IMR-90 (cell line): ENCODE measurements at regions not wholly inside any gene's neighbourhood (a gene's known extent, or its start where the extent isn't known, plus 50 kb on each side); places are given as distances from the start of the nearest gene placed in this dataset.

ENCODE experiments used
- ATAC-seq: fragments of 200-7000 bp; cut with Tn5 transposase; 2 replicates; pipeline ENCODE4 v1.9.1; 2020; ENCODE audit warnings: low read depth, mild to moderate bottlenecking, moderate library complexity
- BruUV-seq: library from RNA; stranded (reverse); fragments of 400-500 nt; replicated peaks from 2 replicates; lab custom pipeline; 2021; lab: Mats Ljungman, UMichigan
- CTCF ChIA-PET: fragments of 300-600 bp; formaldehyde crosslinking; extraction: SDS; loops from one replicate; lab custom pipeline; 2021; ENCODE audit warnings: antibody characterized with exemption; lab: Yijun Ruan, JAX
- POLR2A ChIA-PET: fragments of 300-600 bp; sonication (Branson Sonifier 250); formaldehyde crosslinking; loops from one replicate; lab custom pipeline; 2022; ENCODE audit warnings: antibody characterized with exemption; ENCODE audit not compliant: unreplicated experiment; lab: Charles Lee
- DNase-seq: peaks from one replicate; pipeline ENCODE4 v3.0.0; 2013
- H2AFZ ChIP-seq: replicated peaks from 2 replicates; pipeline ENCODE3; 2013; ENCODE audit warnings: low read length, mild to moderate bottlenecking; ENCODE audit not compliant: poor library complexity
- H2AK5ac ChIP-seq: 2 replicates; pipeline ENCODE4 v1.6.1; 2013; ENCODE audit warnings: low read depth, low read length, inconsistent platforms
- H2AK9ac ChIP-seq: replicated peaks from 2 replicates; pipeline ENCODE3; 2013; ENCODE audit warnings: mild to moderate bottlenecking, low read depth, low read length, moderate library complexity; ENCODE audit not compliant: poor library complexity
- H2BK120ac ChIP-seq: 2 replicates; pipeline ENCODE4 v1.6.1; 2013; ENCODE audit warnings: low read depth, low read length, inconsistent platforms
- H2BK15ac ChIP-seq: 3 replicates; pipeline ENCODE4 v1.6.1; 2013; ENCODE audit warnings: low read depth, low read length, inconsistent platforms
- H2BK20ac ChIP-seq: 2 replicates; pipeline ENCODE4 v1.6.1; 2013; ENCODE audit warnings: low read depth, mild to moderate bottlenecking, inconsistent platforms, low read length, moderate library complexity
- H2BK5ac ChIP-seq: 2 replicates; pipeline ENCODE4 v1.6.1; 2013; ENCODE audit warnings: mild to moderate bottlenecking, low read depth, low read length, inconsistent platforms; ENCODE audit not compliant: poor library complexity, severe bottlenecking
- H3K14ac ChIP-seq: replicated peaks from 2 replicates; pipeline ENCODE4 v1.6.1; 2013; ENCODE audit warnings: low read depth, low read length, inconsistent platforms
- H3K18ac ChIP-seq: 2 replicates; pipeline ENCODE4 v1.6.1; 2013; ENCODE audit warnings: low read depth, low read length, control low read depth
- H3K23ac ChIP-seq: 2 replicates; pipeline ENCODE4 v1.6.1; 2013; ENCODE audit warnings: low read depth, low read length, inconsistent platforms
- H3K27ac ChIP-seq: 2 replicates; pipeline ENCODE4 v1.5.1; 2013; ENCODE audit warnings: mild to moderate bottlenecking, control low read depth, low read length; ENCODE audit not compliant: insufficient read depth
- H3K27me3 ChIP-seq: 2 replicates; pipeline ENCODE4 v1.6.1; 2013; ENCODE audit warnings: low read length; ENCODE audit not compliant: control insufficient read depth, insufficient read depth
- H3K36me3 ChIP-seq: 2 replicates; pipeline ENCODE4 v1.6.1; 2013; ENCODE audit warnings: low read length, mixed read lengths; ENCODE audit not compliant: control insufficient read depth, insufficient read depth
- H3K4ac ChIP-seq: 2 replicates; pipeline ENCODE4 v1.6.1; 2013; ENCODE audit warnings: low read depth, low read length, inconsistent platforms
- H3K4me1 ChIP-seq: 2 replicates; pipeline ENCODE4 v1.6.1; 2013; ENCODE audit warnings: low read length, mixed read lengths; ENCODE audit not compliant: control insufficient read depth, insufficient read depth
- H3K4me2 ChIP-seq: 2 replicates; pipeline ENCODE4 v1.6.1; 2013; ENCODE audit warnings: low read depth, mild to moderate bottlenecking, control low read depth, low read length, moderate library complexity
- H3K4me3 ChIP-seq: 2 replicates; pipeline ENCODE4 v1.5.1; 2013; ENCODE audit warnings: low read depth, mild to moderate bottlenecking, control low read depth, low read length, moderate library complexity; ENCODE audit not compliant: insufficient read depth
- H3K56ac ChIP-seq: 2 replicates; pipeline ENCODE4 v1.6.1; 2013; ENCODE audit warnings: low read length, inconsistent platforms; ENCODE audit not compliant: insufficient read depth; ENCODE audit errors: extremely low read depth
- H3K79me1 ChIP-seq, 2 experiments: 2 replicates each; pipeline ENCODE4 v1.6.1; 2013; ENCODE audit warnings: low read length in 2 of 2, inconsistent platforms in 1 of 2, low read depth in 1 of 2
- H3K9ac ChIP-seq: 2 replicates; pipeline ENCODE4 v1.6.1; 2013; ENCODE audit warnings: low read depth, low read length, control low read depth
- H3K9me1 ChIP-seq: 2 replicates; pipeline ENCODE4 v1.6.1; 2013; ENCODE audit warnings: low read length, inconsistent platforms; ENCODE audit not compliant: insufficient read depth
- H3K9me3 ChIP-seq: 2 replicates; pipeline ENCODE4 v1.6.1; 2013; ENCODE audit warnings: low read length; ENCODE audit not compliant: control insufficient read depth, insufficient read depth
- H4K20me1 ChIP-seq: 2 replicates; pipeline ENCODE4 v1.6.1; 2013; ENCODE audit warnings: low read length, inconsistent platforms; ENCODE audit not compliant: insufficient read depth
- H4K5ac ChIP-seq: 2 replicates; pipeline ENCODE4 v1.6.1; 2013; ENCODE audit warnings: mild to moderate bottlenecking, low read depth, low read length, control low read depth
- H4K8ac ChIP-seq, 2 experiments: 2 replicates each; pipeline ENCODE4 v1.6.1; 2013; ENCODE audit warnings: low read depth in 2 of 2, low read length in 2 of 2, control low read depth in 1 of 2, inconsistent platforms in 1 of 2
- H4K91ac ChIP-seq: 2 replicates; pipeline ENCODE4 v1.6.1; 2013; ENCODE audit warnings: low read depth, low read length, inconsistent platforms; ENCODE audit not compliant: insufficient read depth
- BHLHE40 ChIP-seq: fragments of 150-350 bp; IDR thresholded peaks from 2 replicates; pipeline ENCODE4 v1.6.1; 2016; ENCODE audit warnings: mild to moderate bottlenecking, low read depth, low read length
- CEBPB ChIP-seq: IDR thresholded peaks from 2 replicates; pipeline ENCODE4 v1.6.1; 2012; ENCODE audit warnings: low read depth, low read length, improper control_type of control experiment
- CHD1 ChIP-seq: IDR thresholded peaks from 2 replicates; pipeline ENCODE4 v1.6.1; 2012; ENCODE audit warnings: low read depth, low read length, improper control_type of control experiment
- FOS ChIP-seq: fragments of 150-350 bp; IDR thresholded peaks from 2 replicates; pipeline ENCODE4 v1.6.1; 2016; ENCODE audit warnings: low read depth, low read length
- MAFK ChIP-seq: IDR thresholded peaks from 2 replicates; pipeline ENCODE4 v1.6.1; 2012; ENCODE audit warnings: low read depth, low read length, improper control_type of control experiment
- MAZ ChIP-seq: IDR thresholded peaks from 2 replicates; pipeline ENCODE4 v1.6.1; 2012; ENCODE audit warnings: low read depth, mild to moderate bottlenecking, low read length, improper control_type of control experiment, moderate library complexity, borderline replicate concordance
- MXI1 ChIP-seq: IDR thresholded peaks from 2 replicates; pipeline ENCODE4 v1.6.1; 2012; ENCODE audit warnings: low read depth, mild to moderate bottlenecking, low read length, moderate library complexity, borderline replicate concordance
- NFE2L2 ChIP-seq: fragments of 150-350 bp; IDR thresholded peaks from 2 replicates; pipeline ENCODE4 v1.6.1; 2016; ENCODE audit warnings: low read depth, mild to moderate bottlenecking, low read length
- POLR2A ChIP-seq: IDR thresholded peaks from 2 replicates; pipeline ENCODE4 v1.6.1; 2012; ENCODE audit warnings: mild to moderate bottlenecking, low read depth, low read length
- RAD21 ChIP-seq: IDR thresholded peaks from 2 replicates; pipeline ENCODE4 v1.6.1; 2012; ENCODE audit warnings: low read length, improper control_type of control experiment
- RCOR1 ChIP-seq: IDR thresholded peaks from 2 replicates; pipeline ENCODE4 v1.6.1; 2012; ENCODE audit warnings: mild to moderate bottlenecking, low read length, improper control_type of control experiment; ENCODE audit not compliant: insufficient replicate concordance
- RFX5 ChIP-seq: IDR thresholded peaks from 2 replicates; pipeline ENCODE4 v1.8.0; 2012; ENCODE audit warnings: low read depth, mild to moderate bottlenecking, low read length, moderate library complexity
- SMC3 ChIP-seq: fragments of 150-350 bp; IDR thresholded peaks from 2 replicates; pipeline ENCODE4 v1.6.1; 2016; ENCODE audit warnings: low read depth, mild to moderate bottlenecking, antibody characterized with exemption, low read length, moderate library complexity
- WGBS, 2 experiments: methylation state at CpG; one replicate each; pipeline versions ENCODE4 v1.1.5 to v1.1.7; 2013; ENCODE audit warnings: missing lambda C conversion rate in 2 of 2; ENCODE audit not compliant: insufficient read length in 1 of 2; ENCODE audit errors: extremely low coverage in 2 of 2; 5-methylcytosine and 5-hydroxymethylcytosine counted together
- dilution Hi-C: fragments of 300-500 bp; cut with HindIII; formaldehyde crosslinking; loops from one replicate; pipeline ENCODE4 v1.14.3; 2018; ENCODE audit warnings: low sequenced_read_pairs; ENCODE audit not compliant: unreplicated experiment
- in situ Hi-C: fragments of 300-500 bp; cut with MboI; formaldehyde crosslinking; loops from 3 replicates; pipeline ENCODE4 v1.14.3; 2019; ENCODE audit warnings: low sequenced_read_pairs, inconsistent platforms, mixed read lengths
- intact Hi-C: fragments of 100-400 bp; cut with micrococcal nuclease; formaldehyde crosslinking; loops from 2 replicates; pipeline ENCODE4 v1.10.0; 2022
- TF ChIP-seq, protein P1 (sequence below): fragments of 150-350 bp; IDR thresholded peaks from 2 replicates; pipeline ENCODE4 v1.6.1; 2016; ENCODE audit warnings: low read depth, mild to moderate bottlenecking, low read length, moderate library complexity, borderline replicate concordance
- TF ChIP-seq, protein P2 (sequence below): fragments of 150-350 bp; IDR thresholded peaks from 2 replicates; pipeline ENCODE4 v1.6.1; 2017; ENCODE audit warnings: mild to moderate bottlenecking, antibody characterized with exemption, low read length, low read depth
- TF ChIP-seq, protein P3 (sequence below): conservative IDR thresholded peaks from 2 replicates; pipeline ENCODE4 v1.5.1; 2012; ENCODE audit warnings: mild to moderate bottlenecking, low read depth, low read length, improper control_type of control experiment

DNA sequence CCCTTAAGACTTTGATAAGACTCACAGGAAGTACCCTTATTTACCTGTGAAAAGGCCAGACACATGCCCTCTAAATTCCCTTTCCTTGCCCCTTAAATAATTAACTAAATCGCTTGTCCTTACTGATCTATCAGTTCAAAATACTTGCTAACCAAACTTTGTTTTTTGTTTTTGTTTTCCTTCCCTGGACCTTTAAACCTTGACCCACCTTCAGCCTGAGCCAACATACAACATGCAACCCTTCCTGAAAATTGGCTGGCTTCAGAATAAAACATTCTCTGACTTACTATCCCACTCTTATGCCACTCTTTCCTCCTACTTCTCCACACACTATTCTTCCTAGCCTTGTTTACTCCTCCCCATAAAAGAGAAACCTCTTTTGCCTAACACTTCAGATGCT is 448.1 kb upstream of the TRAM1L1 start:
- no peak overlapping the region for H3K18ac ChIP-seq
- no peaks in the 10 kb centered on the region for H3K27me3 ChIP-seq
- ATAC-seq (no peak), DNase-seq (no peak)
- no TSS peak for BruUV-seq
- intact Hi-C loops (no loop called here), in situ Hi-C loops (no loop called here), dilution Hi-C loops (no loop called here)
- CTCF ChIA-PET: no interaction called here
- H4K20me1 ChIP-seq: no peaks in the 10 kb centered on the region
- no peak overlapping the region for H3K23ac ChIP-seq
- no peak overlapping the region for H2BK20ac ChIP-seq
- no peak overlapping the region for H3K4me2 ChIP-seq
- no peak overlapping the region for H2BK15ac ChIP-seq
- H2AK5ac ChIP-seq: no peak overlapping the region
- no peak overlapping the region for H2AFZ ChIP-seq
- TF ChIP-seq POLR2A: no peak
- TF ChIP-seq, protein P1, sequence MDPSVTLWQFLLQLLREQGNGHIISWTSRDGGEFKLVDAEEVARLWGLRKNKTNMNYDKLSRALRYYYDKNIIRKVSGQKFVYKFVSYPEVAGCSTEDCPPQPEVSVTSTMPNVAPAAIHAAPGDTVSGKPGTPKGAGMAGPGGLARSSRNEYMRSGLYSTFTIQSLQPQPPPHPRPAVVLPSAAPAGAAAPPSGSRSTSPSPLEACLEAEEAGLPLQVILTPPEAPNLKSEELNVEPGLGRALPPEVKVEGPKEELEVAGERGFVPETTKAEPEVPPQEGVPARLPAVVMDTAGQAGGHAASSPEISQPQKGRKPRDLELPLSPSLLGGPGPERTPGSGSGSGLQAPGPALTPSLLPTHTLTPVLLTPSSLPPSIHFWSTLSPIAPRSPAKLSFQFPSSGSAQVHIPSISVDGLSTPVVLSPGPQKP: no peak
- no peak for TF ChIP-seq RCOR1
- TF ChIP-seq, protein P2, sequence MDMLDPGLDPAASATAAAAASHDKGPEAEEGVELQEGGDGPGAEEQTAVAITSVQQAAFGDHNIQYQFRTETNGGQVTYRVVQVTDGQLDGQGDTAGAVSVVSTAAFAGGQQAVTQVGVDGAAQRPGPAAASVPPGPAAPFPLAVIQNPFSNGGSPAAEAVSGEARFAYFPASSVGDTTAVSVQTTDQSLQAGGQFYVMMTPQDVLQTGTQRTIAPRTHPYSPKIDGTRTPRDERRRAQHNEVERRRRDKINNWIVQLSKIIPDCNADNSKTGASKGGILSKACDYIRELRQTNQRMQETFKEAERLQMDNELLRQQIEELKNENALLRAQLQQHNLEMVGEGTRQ: no peak
- TF ChIP-seq SMC3: no peak
- TF ChIP-seq RFX5: no peak
- TF ChIP-seq NFE2L2: no peak
- TF ChIP-seq MXI1: no peak
- TF ChIP-seq CEBPB: no peak
- TF ChIP-seq FOS: no peak
- TF ChIP-seq MAZ: no peak
- no peak for TF ChIP-seq CHD1
- TF ChIP-seq BHLHE40: no peak
- TF ChIP-seq, protein P3, sequence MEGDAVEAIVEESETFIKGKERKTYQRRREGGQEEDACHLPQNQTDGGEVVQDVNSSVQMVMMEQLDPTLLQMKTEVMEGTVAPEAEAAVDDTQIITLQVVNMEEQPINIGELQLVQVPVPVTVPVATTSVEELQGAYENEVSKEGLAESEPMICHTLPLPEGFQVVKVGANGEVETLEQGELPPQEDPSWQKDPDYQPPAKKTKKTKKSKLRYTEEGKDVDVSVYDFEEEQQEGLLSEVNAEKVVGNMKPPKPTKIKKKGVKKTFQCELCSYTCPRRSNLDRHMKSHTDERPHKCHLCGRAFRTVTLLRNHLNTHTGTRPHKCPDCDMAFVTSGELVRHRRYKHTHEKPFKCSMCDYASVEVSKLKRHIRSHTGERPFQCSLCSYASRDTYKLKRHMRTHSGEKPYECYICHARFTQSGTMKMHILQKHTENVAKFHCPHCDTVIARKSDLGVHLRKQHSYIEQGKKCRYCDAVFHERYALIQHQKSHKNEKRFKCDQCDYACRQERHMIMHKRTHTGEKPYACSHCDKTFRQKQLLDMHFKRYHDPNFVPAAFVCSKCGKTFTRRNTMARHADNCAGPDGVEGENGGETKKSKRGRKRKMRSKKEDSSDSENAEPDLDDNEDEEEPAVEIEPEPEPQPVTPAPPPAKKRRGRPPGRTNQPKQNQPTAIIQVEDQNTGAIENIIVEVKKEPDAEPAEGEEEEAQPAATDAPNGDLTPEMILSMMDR: no peak
- TF ChIP-seq MAFK: no peak
- no peak for TF ChIP-seq RAD21
- no peak overlapping the region for H3K9ac ChIP-seq
- H2BK5ac ChIP-seq: no peak overlapping the region
- H3K4ac ChIP-seq: no peak overlapping the region
- H2BK120ac ChIP-seq: no peak overlapping the region
- no peaks in the 10 kb centered on the region for H3K79me1 ChIP-seq
- H3K27ac ChIP-seq: no peak overlapping the region
- H4K5ac ChIP-seq: no peak overlapping the region
- H4K8ac ChIP-seq: no peak overlapping the region
- H3K9me1 ChIP-seq: no peaks in the 10 kb centered on the region
- no peaks in the 10 kb centered on the region for H3K4me1 ChIP-seq
- H3K4me3 ChIP-seq: no peak overlapping the region
- WGBS, 2 experiments: no CpG with 5 or more reads among the region's 1 CpG
- POLR2A ChIA-PET: no interaction called here
- H4K91ac ChIP-seq: no peak overlapping the region
- H2AK9ac ChIP-seq: no peak overlapping the region
- no peak overlapping the region for H3K14ac ChIP-seq
- H3K9me3 ChIP-seq: no peaks in the 10 kb centered on the region
- no peaks in the 10 kb centered on the region for H3K36me3 ChIP-seq
- H3K56ac ChIP-seq: no peak overlapping the region
